H9 (cell line): ENCODE measurements at regions not wholly inside any gene's neighbourhood (a gene's known extent, or its start where the extent isn't known, plus 50 kb on each side); places are given as distances from the start of the nearest gene placed in this dataset.

Experiments used
- DNase-seq: peaks from one replicate; pipeline ENCODE4 v3.0.0-alpha.2; 2017
- H2AFZ ChIP-seq: one replicate; pipeline ENCODE4 v1.6.1; 2013; ENCODE audit warnings: mild to moderate bottlenecking, low read length, control low read depth, moderate library complexity
- H2AK5ac ChIP-seq: 2 replicates; pipeline ENCODE4 v1.6.1; 2013; ENCODE audit warnings: low read length, control low read depth, mixed read lengths; ENCODE audit not compliant: insufficient read length
- H2BK120ac ChIP-seq: one replicate; pipeline ENCODE4 v1.6.1; 2013; ENCODE audit warnings: low read depth, mild to moderate bottlenecking, low read length, control low read depth, inconsistent platforms; ENCODE audit not compliant: poor library complexity, severe bottlenecking
- H2BK12ac ChIP-seq: 2 replicates; pipeline ENCODE4 v1.6.1; 2013; ENCODE audit warnings: low read length, control low read depth, mixed read lengths, low read depth; ENCODE audit not compliant: insufficient read length
- H2BK15ac ChIP-seq: 2 replicates; pipeline ENCODE4 v1.6.1; 2013; ENCODE audit warnings: low read depth, low read length, control low read depth
- H2BK20ac ChIP-seq: one replicate; pipeline ENCODE4 v1.6.1; 2013; ENCODE audit warnings: low read depth, mild to moderate bottlenecking, low read length, control low read depth, inconsistent platforms; ENCODE audit not compliant: poor library complexity, severe bottlenecking
- H2BK5ac ChIP-seq: 2 replicates; pipeline ENCODE4 v1.6.1; 2013; ENCODE audit warnings: low read length, control low read depth, mixed read lengths; ENCODE audit not compliant: insufficient read length
- H3K14ac ChIP-seq: 2 replicates; pipeline ENCODE4 v1.6.1; 2013; ENCODE audit warnings: low read length, control low read depth; ENCODE audit not compliant: insufficient read depth
- H3K18ac ChIP-seq: 2 replicates; pipeline ENCODE4 v1.6.1; 2013; ENCODE audit warnings: low read depth, mild to moderate bottlenecking, mixed read lengths, low read length, control low read depth; ENCODE audit not compliant: insufficient read length
- H3K23ac ChIP-seq: 2 replicates; pipeline ENCODE4 v1.6.1; 2013; ENCODE audit warnings: low read length, control low read depth, mixed read lengths, low read depth; ENCODE audit not compliant: insufficient read length
- H3K23me2 ChIP-seq: 2 replicates; pipeline ENCODE4 v1.6.1; 2013; ENCODE audit warnings: low read depth, mild to moderate bottlenecking, mixed read lengths, low read length, control low read depth; ENCODE audit not compliant: insufficient read length, poor library complexity, severe bottlenecking
- H3K27ac ChIP-seq: 2 replicates; pipeline ENCODE4 v1.5.1; 2013; ENCODE audit warnings: low read length, control low read depth, mixed read lengths, low read depth; ENCODE audit not compliant: insufficient read length
- H3K27me3 ChIP-seq: 2 replicates; pipeline ENCODE4 v1.6.1; 2013; ENCODE audit warnings: low read length, control low read depth, inconsistent platforms; ENCODE audit not compliant: insufficient read depth
- H3K4ac ChIP-seq: 2 replicates; pipeline ENCODE4 v1.6.1; 2013; ENCODE audit warnings: low read depth, mild to moderate bottlenecking, control low read depth, inconsistent platforms, low read length, moderate library complexity
- H3K4me1 ChIP-seq: 2 replicates; pipeline ENCODE4 v1.6.1; 2013; ENCODE audit warnings: low read length, control low read depth, inconsistent platforms; ENCODE audit not compliant: insufficient read depth
- H3K4me2 ChIP-seq: 2 replicates; pipeline ENCODE4 v1.6.1; 2013; ENCODE audit warnings: low read length, control low read depth, mixed read lengths; ENCODE audit not compliant: insufficient read length, insufficient read depth
- H3K56ac ChIP-seq: 2 replicates; pipeline ENCODE4 v1.6.1; 2013; ENCODE audit warnings: low read depth, mild to moderate bottlenecking, mixed read lengths, low read length, control low read depth; ENCODE audit not compliant: insufficient read length
- H3K79me1 ChIP-seq: 2 replicates; pipeline ENCODE4 v1.6.1; 2013; ENCODE audit warnings: low read depth, mild to moderate bottlenecking, moderate library complexity, low read length, control low read depth, inconsistent platforms; ENCODE audit not compliant: insufficient read depth, poor library complexity, severe bottlenecking
- H3K79me2 ChIP-seq: 2 replicates; pipeline ENCODE4 v1.6.1; 2013; ENCODE audit warnings: low read length, control low read depth, inconsistent platforms; ENCODE audit not compliant: insufficient read depth
- H3K9ac ChIP-seq: 2 replicates; pipeline ENCODE4 v1.6.1; 2013; ENCODE audit warnings: low read length, control low read depth, mixed read lengths; ENCODE audit not compliant: insufficient read length; ENCODE audit errors: extremely low read depth
- H3K9me3 ChIP-seq: one replicate; pipeline ENCODE4 v1.6.1; 2013; ENCODE audit warnings: low read depth, low read length, inconsistent platforms; ENCODE audit not compliant: control insufficient read depth
- H3T11ph ChIP-seq: one replicate; pipeline ENCODE4 v1.6.1; 2013; ENCODE audit warnings: mild to moderate bottlenecking, low read length, control low read depth, inconsistent platforms
- H4K20me1 ChIP-seq: one replicate; pipeline ENCODE4 v1.6.1; 2013; ENCODE audit not compliant: control insufficient read depth, insufficient read length, insufficient read depth
- H4K5ac ChIP-seq: 2 replicates; pipeline ENCODE4 v1.6.1; 2013; ENCODE audit warnings: low read depth, mild to moderate bottlenecking, mixed read lengths, low read length, control low read depth; ENCODE audit not compliant: insufficient read length
- H4K8ac ChIP-seq: replicated peaks from 2 replicates; pipeline ENCODE4 v1.6.1; 2013; ENCODE audit warnings: low read length, control low read depth, mixed read lengths, low read depth; ENCODE audit not compliant: insufficient read length
- H4K91ac ChIP-seq: 2 replicates; pipeline ENCODE4 v1.6.1; 2013; ENCODE audit warnings: low read depth, mild to moderate bottlenecking, moderate library complexity, mixed read lengths, low read length, control low read depth; ENCODE audit not compliant: insufficient read length
- H3K27ac Mint-ChIP-seq, 3 experiments: 2 replicates in 2 of 3; 3 replicates in 1 of 3; pipeline ENCODE4 v1.8.0; 2020 to 2021; ENCODE audit warnings: mixed read lengths in 3 of 3, mild to moderate bottlenecking in 1 of 3, moderate library complexity in 1 of 3
- H3K27me3 Mint-ChIP-seq: 2 replicates; pipeline ENCODE4 v1.8.0; 2021; ENCODE audit warnings: low read depth, mild to moderate bottlenecking, moderate library complexity, mixed read lengths
- H3K36me3 Mint-ChIP-seq, 3 experiments: 2 replicates in 2 of 3; 3 replicates in 1 of 3; pipeline ENCODE4 v1.8.0; 2020 to 2021; ENCODE audit warnings: low read depth in 3 of 3, mixed read lengths in 3 of 3; ENCODE audit not compliant: insufficient read depth in 1 of 3
- H3K4me1 Mint-ChIP-seq, 2 experiments: 2 replicates each; pipeline ENCODE4 v1.8.0; 2020; ENCODE audit warnings: mixed read lengths in 2 of 2
- H3K4me3 Mint-ChIP-seq, 2 experiments: 2 replicates in 1 of 2; 3 replicates in 1 of 2; pipeline ENCODE4 v1.8.0; 2020 to 2021; ENCODE audit warnings: mild to moderate bottlenecking in 2 of 2, mixed read lengths in 2 of 2, moderate library complexity in 1 of 2
- H3K9me3 Mint-ChIP-seq, 2 experiments: 2 replicates in 1 of 2; 3 replicates in 1 of 2; pipeline ENCODE4 v1.8.0; 2020; ENCODE audit warnings: mild to moderate bottlenecking in 2 of 2, mixed read lengths in 2 of 2, moderate library complexity in 1 of 2
- CTCF ChIP-seq: fragments of 200-600 bp; sonication (generic); conservative IDR thresholded peaks from 3 replicates; pipeline ENCODE4 v1.8.0; 2021; ENCODE audit warnings: antibody characterized with exemption, mild to moderate bottlenecking
- WGBS: extraction: QIAGEN DNeasy Blood & Tissue Kit; methylation state at CpG from one replicate; pipeline ENCODE4 v1.1.7; 2013; ENCODE audit warnings: missing lambda C conversion rate, low lambda C conversion rate, mixed read lengths; ENCODE audit not compliant: insufficient read length; ENCODE audit errors: extremely low coverage; 5-methylcytosine and 5-hydroxymethylcytosine counted together

GRCh38 chr5:93090698-93091097, 490.3 kb downstream of the NR2F1-AS1 start:
- Mint-ChIP-seq H3K27ac (no peak overlapping the region), H3K36me3 (no peaks in the 10 kb centered on the region), H3K4me3 (no peak overlapping the region), H3K9me3 (peaks cover 0 to 2% of the 10 kb centered on the region in 2 experiments; a peak in 2 of 5 replicates), H3K27me3 (no peaks in the 10 kb centered on the region; the same call in 1 of the 2 replicates), H3K4me1 (no peaks in the 10 kb centered on the region)
- Histone ChIP-seq H3K4ac (no peak overlapping the region), H4K5ac (no peak overlapping the region), H2BK5ac (no peak overlapping the region), H3K79me2 (no peaks in the 10 kb centered on the region), H3K9ac (no peak overlapping the region), H4K8ac (no peak overlapping the region), H3K4me2 (no peak overlapping the region), H3K14ac (no peak overlapping the region), H3K27ac (no peak overlapping the region), H2AFZ (no peak overlapping the region), H4K20me1 (no peaks in the 10 kb centered on the region), H3K4me1 (no peaks in the 10 kb centered on the region), H4K91ac (no peak overlapping the region), H3K23me2 (no peaks in the 10 kb centered on the region), H2BK120ac (no peak overlapping the region), H2BK20ac (no peak overlapping the region), H3K56ac (no peak overlapping the region), H2BK15ac (no peak overlapping the region), H3K23ac (no peak overlapping the region), H2BK12ac (no peak overlapping the region), H3K9me3 (no peaks in the 10 kb centered on the region), H3T11ph (no peak overlapping the region), H3K79me1 (no peaks in the 10 kb centered on the region), H2AK5ac (no peak overlapping the region), H3K18ac (no peak overlapping the region), H3K27me3 (no peaks in the 10 kb centered on the region)
- no CpG with 5 or more reads among the region's 5 CpGs for WGBS
- no peak for DNase-seq
- TF ChIP-seq CTCF, result no peak
